ENCODE measurements at regions not wholly inside any gene's neighbourhood (a gene's known extent, or its start where the extent isn't known, plus 50 kb on each side); places are given as distances from the start of the nearest gene placed in this dataset.

GRCh38 chr12:114945351-114945750 is 261.4 kb upstream of the TBX3 start:
- WGBS (ENCODE audit: low lambda C conversion rate, missing lambda C conversion rate) = 91% methylated on average over 2 of the region's 2 CpGs
- no peak overlapping the region for H3K27ac ChIP-seq

GRCh38 chr12:114944736-114945135 is 260.8 kb upstream of the TBX3 start:
- no peaks in the 10 kb centered on the region for H3K4me1 ChIP-seq (ENCODE audit: insufficient read depth)
- TF ChIP-seq CTCF (IDR thresholded peaks at IDR 0.05; ENCODE audit: poor library complexity) (no peak), EZH2phosphoT487 (IDR thresholded peaks at IDR 0.05; ENCODE audit: low read depth, severe bottlenecking, unreplicated experiment) (no peak), EZH2 (IDR thresholded peaks at IDR 0.05; ENCODE audit: borderline replicate concordance) (no peak)
- H3K9me2 ChIP-seq (replicated peaks; ENCODE audit: insufficient read depth) = no peaks in the 10 kb centered on the region
- H4K20me1 ChIP-seq (ENCODE audit: insufficient read depth, poor library complexity, severe bottlenecking) = no peaks in the 10 kb centered on the region
- no peaks in the 10 kb centered on the region for H3K79me2 ChIP-seq
- no peak overlapping the region for H2AFZ ChIP-seq
- no peak overlapping the region for H3K4me2 ChIP-seq
- 62% methylated on average over 4 of the region's 4 CpGs for WGBS (ENCODE audit: low lambda C conversion rate, missing lambda C conversion rate)
- H3K27me3 ChIP-seq = no peaks in the 10 kb centered on the region
- no peak overlapping the region for H3K4me3 ChIP-seq
- H3K36me3 ChIP-seq (replicated peaks; ENCODE audit: insufficient read depth, low read depth) = no peaks in the 10 kb centered on the region
- H3K9me3 ChIP-seq (ENCODE audit: low read depth) = no peaks in the 10 kb centered on the region
- H3K27ac ChIP-seq = no peak overlapping the region
- peak; percentile 19 for DNase-seq (ENCODE audit: low spot score)

More at GRCh38 chr12:114945351-114945750, 261.4 kb upstream of the TBX3 start:
- H4K20me1 ChIP-seq (ENCODE audit: insufficient read depth, poor library complexity, severe bottlenecking) = no peaks in the 10 kb centered on the region
- H3K4me1 ChIP-seq (ENCODE audit: insufficient read depth) = no peaks in the 10 kb centered on the region
- H3K9me2 ChIP-seq (replicated peaks; ENCODE audit: insufficient read depth) = no peaks in the 10 kb centered on the region
- H3K4me3 ChIP-seq = no peak overlapping the region
- no peaks in the 10 kb centered on the region for H3K79me2 ChIP-seq
- no peaks in the 10 kb centered on the region for H3K36me3 ChIP-seq (replicated peaks; ENCODE audit: insufficient read depth, low read depth)
- DNase-seq (ENCODE audit: low spot score) = no peak
- TF ChIP-seq EZH2 (IDR thresholded peaks at IDR 0.05; ENCODE audit: borderline replicate concordance) (no peak), EZH2phosphoT487 (IDR thresholded peaks at IDR 0.05; ENCODE audit: low read depth, severe bottlenecking, unreplicated experiment) (no peak), CTCF (IDR thresholded peaks at IDR 0.05; ENCODE audit: poor library complexity) (no peak)
- no peak overlapping the region for H2AFZ ChIP-seq
- no peaks in the 10 kb centered on the region for H3K27me3 ChIP-seq
- no peak overlapping the region for H3K4me2 ChIP-seq
- no peaks in the 10 kb centered on the region for H3K9me3 ChIP-seq (ENCODE audit: low read depth)

- 93% methylated on average over 1 of the region's 1 CpG for WGBS (ENCODE audit: low lambda C conversion rate, missing lambda C conversion rate)
Observed at GRCh38 chr12:114943601-114944000, 259.6 kb upstream of the TBX3 start.

More at GRCh38 chr12:114943601-114944000, 259.6 kb upstream of the TBX3 start:
- Histone ChIP-seq H3K27me3 (no peaks in the 10 kb centered on the region), H3K9me2 (replicated peaks; ENCODE audit: insufficient read depth) (no peaks in the 10 kb centered on the region), H3K4me2 (no peak overlapping the region), H3K27ac (no peak overlapping the region), H3K36me3 (replicated peaks; ENCODE audit: insufficient read depth, low read depth) (no peaks in the 10 kb centered on the region), H4K20me1 (ENCODE audit: insufficient read depth, poor library complexity, severe bottlenecking) (no peaks in the 10 kb centered on the region), H3K4me1 (ENCODE audit: insufficient read depth) (no peaks in the 10 kb centered on the region), H3K4me3 (no peak overlapping the region), H3K79me2 (no peaks in the 10 kb centered on the region), H2AFZ (no peak overlapping the region), H3K9me3 (ENCODE audit: low read depth) (no peaks in the 10 kb centered on the region)
- no peak for TF ChIP-seq EZH2phosphoT487 (IDR thresholded peaks at IDR 0.05; ENCODE audit: low read depth, severe bottlenecking, unreplicated experiment)
- TF ChIP-seq EZH2 (IDR thresholded peaks at IDR 0.05; ENCODE audit: borderline replicate concordance) = no peak
- TF ChIP-seq CTCF (IDR thresholded peaks at IDR 0.05; ENCODE audit: poor library complexity) = no peak
- DNase-seq (ENCODE audit: low spot score) = no peak

All from hepatocyte (in vitro differentiated cells).